Peyer's patch (tissue), 4 donors: ENCODE measurements at regions not wholly inside any gene's neighbourhood (a gene's known extent, or its start where the extent isn't known, plus 50 kb on each side); places are given as distances from the start of the nearest gene placed in this dataset.

Source experiments
- DNase-seq, 3 donors: peaks; one replicate each; pipeline ENCODE4 v3.0.0-alpha.2; 2017 to 2019
- H3K27ac ChIP-seq, 4 donors: fragments of 200-600 bp; sonication (generic); one replicate each; pipeline ENCODE4 v1.5.1; 2016 to 2019
- H3K27me3 ChIP-seq, 2 donors: fragments of 200-600 bp; sonication (generic); one replicate each; pipeline ENCODE4 v1.5.1; 2019
- H3K36me3 ChIP-seq, 3 donors: fragments of 200-600 bp; sonication (generic); one replicate each; pipeline ENCODE4 v1.5.1; 2016 to 2019
- H3K4me1 ChIP-seq, 4 donors: fragments of 200-600 bp; sonication (generic); one replicate each; pipeline ENCODE4 v1.5.1; 2016 to 2019
- H3K4me3 ChIP-seq, 4 donors: fragments of 200-600 bp; sonication (generic); 1 replicate in 3 of 4; 2 replicates in 1 of 4; pipeline ENCODE4 v1.5.1; 2016 to 2019; ENCODE audit warnings: mild to moderate bottlenecking in 1 of 4
- H3K9me3 ChIP-seq, 4 donors: fragments of 200-600 bp; sonication (generic); one replicate each; pipeline ENCODE4 v1.5.1; 2016 to 2019; ENCODE audit warnings: mild to moderate bottlenecking in 1 of 4
- POLR2A ChIP-seq, 2 donors: fragments of 450-650 bp; IDR thresholded peaks; one replicate each; pipeline ENCODE4 v1.5.1; 2017; ENCODE audit warnings: antibody characterized with exemption in 2 of 2, mild to moderate bottlenecking in 2 of 2, moderate library complexity in 2 of 2
- TF ChIP-seq, protein P1 (sequence below), 6 experiments: fragments of 450-650 bp in 4 of 6; fragments of 200-600 bp in 2 of 6; sonication (generic) in 1 of 6; IDR thresholded peaks; one replicate each; pipeline ENCODE4 v1.5.1; 2017 to 2019; ENCODE audit warnings: antibody characterized with exemption in 6 of 6, mild to moderate bottlenecking in 3 of 6, moderate library complexity in 1 of 6

DNA sequence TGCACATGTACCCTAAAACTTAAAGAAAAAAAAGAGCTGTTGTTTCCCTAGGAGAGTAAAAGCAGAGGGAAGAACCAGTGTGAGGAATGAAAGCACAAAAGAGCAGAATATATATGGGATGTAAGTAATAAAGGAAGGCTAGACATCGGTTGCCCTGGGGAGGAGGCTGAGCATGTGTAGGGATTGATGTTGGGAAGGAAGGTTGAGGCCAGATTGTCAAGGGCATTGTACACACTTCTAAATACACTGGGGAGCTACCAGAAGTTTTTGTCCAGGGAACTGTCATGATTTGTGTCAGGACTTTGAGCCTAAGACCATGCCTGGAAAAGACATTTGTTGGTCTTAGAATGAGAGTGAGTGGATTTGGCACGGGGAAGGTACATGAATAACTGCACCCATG, 467.1 kb downstream of the GPAT3 start:
- no peak for TF ChIP-seq POLR2A (IDR thresholded peaks at IDR 0.05)
- TF ChIP-seq, protein P1, sequence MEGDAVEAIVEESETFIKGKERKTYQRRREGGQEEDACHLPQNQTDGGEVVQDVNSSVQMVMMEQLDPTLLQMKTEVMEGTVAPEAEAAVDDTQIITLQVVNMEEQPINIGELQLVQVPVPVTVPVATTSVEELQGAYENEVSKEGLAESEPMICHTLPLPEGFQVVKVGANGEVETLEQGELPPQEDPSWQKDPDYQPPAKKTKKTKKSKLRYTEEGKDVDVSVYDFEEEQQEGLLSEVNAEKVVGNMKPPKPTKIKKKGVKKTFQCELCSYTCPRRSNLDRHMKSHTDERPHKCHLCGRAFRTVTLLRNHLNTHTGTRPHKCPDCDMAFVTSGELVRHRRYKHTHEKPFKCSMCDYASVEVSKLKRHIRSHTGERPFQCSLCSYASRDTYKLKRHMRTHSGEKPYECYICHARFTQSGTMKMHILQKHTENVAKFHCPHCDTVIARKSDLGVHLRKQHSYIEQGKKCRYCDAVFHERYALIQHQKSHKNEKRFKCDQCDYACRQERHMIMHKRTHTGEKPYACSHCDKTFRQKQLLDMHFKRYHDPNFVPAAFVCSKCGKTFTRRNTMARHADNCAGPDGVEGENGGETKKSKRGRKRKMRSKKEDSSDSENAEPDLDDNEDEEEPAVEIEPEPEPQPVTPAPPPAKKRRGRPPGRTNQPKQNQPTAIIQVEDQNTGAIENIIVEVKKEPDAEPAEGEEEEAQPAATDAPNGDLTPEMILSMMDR (IDR thresholded peaks at IDR 0.05) = no peak
- DNase-seq = no peak
- Histone ChIP-seq H3K36me3 (no peaks in the 10 kb centered on the region), H3K4me1 (no peaks in the 10 kb centered on the region), H3K27ac (no peak overlapping the region), H3K9me3 (no peaks in the 10 kb centered on the region), H3K4me3 (no peak overlapping the region), H3K27me3 (no peaks in the 10 kb centered on the region)

- no peak overlapping the region for H3K27ac ChIP-seq
- TF ChIP-seq POLR2A (IDR thresholded peaks at IDR 0.05) = no peak
- TF ChIP-seq, protein P1 (IDR thresholded peaks at IDR 0.05) = no peak
- no peaks in the 10 kb centered on the region for H3K4me1 ChIP-seq
- no peak overlapping the region for H3K4me3 ChIP-seq
- no peaks in the 10 kb centered on the region for H3K27me3 ChIP-seq
- no peak for DNase-seq
- H3K9me3 ChIP-seq = no peaks in the 10 kb centered on the region
- no peaks in the 10 kb centered on the region for H3K36me3 ChIP-seq
Measured at GRCh38 chr4:84001876-84002569, 466.1 kb downstream of the GPAT3 start.

- no peak for TF ChIP-seq POLR2A (IDR thresholded peaks at IDR 0.05)
- TF ChIP-seq, protein P1 (IDR thresholded peaks at IDR 0.05) = no peak
- no peak overlapping the region for H3K4me3 ChIP-seq
- H3K27ac ChIP-seq = no peak overlapping the region
- H3K36me3 ChIP-seq = no peaks in the 10 kb centered on the region
- no peaks in the 10 kb centered on the region for H3K4me1 ChIP-seq
- no peak for DNase-seq
- no peaks in the 10 kb centered on the region for H3K27me3 ChIP-seq
- H3K9me3 ChIP-seq = no peaks in the 10 kb centered on the region
Measured at GRCh38 chr4:83996254-83996653, 460.3 kb downstream of the GPAT3 start.

DNA sequence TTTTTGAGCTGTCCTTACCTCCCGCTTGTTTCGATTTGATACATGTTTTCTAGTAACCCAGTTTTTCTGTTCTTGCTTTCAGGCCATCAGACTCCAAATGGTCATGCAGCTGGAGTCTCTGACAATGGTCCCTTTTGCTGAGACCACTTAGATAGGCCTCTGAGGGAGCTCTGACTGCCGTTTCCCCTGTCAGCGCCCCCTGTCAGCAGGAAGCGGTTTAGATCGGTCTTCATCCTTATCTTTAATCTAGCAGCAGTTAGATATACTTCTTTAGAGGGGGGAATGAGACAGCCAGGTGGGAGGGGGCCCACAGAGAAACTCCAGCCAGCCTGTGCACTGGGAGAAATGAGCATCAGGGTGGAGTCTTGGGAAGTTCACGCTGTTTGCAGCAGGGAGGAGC, 457.9 kb downstream of the GPAT3 start:
- Histone ChIP-seq H3K27ac (no peak overlapping the region), H3K36me3 (no peaks in the 10 kb centered on the region), H3K27me3 (no peaks in the 10 kb centered on the region), H3K4me1 (no peaks in the 10 kb centered on the region), H3K4me3 (no peak overlapping the region), H3K9me3 (no peaks in the 10 kb centered on the region)
- TF ChIP-seq, protein P1 (IDR thresholded peaks at IDR 0.05) = no peak
- TF ChIP-seq POLR2A (IDR thresholded peaks at IDR 0.05) = no peak
- DNase-seq = no peak

DNA sequence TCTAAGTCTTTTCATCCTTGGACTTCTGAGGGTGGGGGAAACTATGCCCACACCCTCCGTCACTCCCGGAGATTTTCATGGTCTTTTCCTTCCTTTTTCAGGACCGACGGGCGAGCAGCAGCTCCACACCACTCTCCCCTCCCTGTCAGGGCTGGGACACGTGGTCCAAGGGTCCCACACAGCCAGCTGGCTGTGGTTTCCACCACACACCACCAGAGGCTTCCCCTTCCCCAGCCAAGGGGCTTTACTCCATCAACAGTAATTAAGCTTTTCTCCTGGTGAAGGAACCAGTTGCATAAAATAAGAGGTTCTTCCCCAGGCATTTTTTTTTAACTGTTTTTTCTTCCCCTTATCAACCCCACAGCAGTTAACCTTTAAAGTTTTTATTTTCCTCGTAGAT, 453.9 kb downstream of the GPAT3 start:
- no peak overlapping the region for H3K27ac ChIP-seq
- H3K27me3 ChIP-seq = no peaks in the 10 kb centered on the region
- TF ChIP-seq, protein P1 (IDR thresholded peaks at IDR 0.05) = no peak
- no peak for TF ChIP-seq POLR2A (IDR thresholded peaks at IDR 0.05)
- H3K4me1 ChIP-seq = no peaks in the 10 kb centered on the region
- H3K9me3 ChIP-seq = no peaks in the 10 kb centered on the region
- no peak overlapping the region for H3K4me3 ChIP-seq
- DNase-seq = no peak
- no peaks in the 10 kb centered on the region for H3K36me3 ChIP-seq

- no peaks in the 10 kb centered on the region for H3K4me1 ChIP-seq
Measured at GRCh38 chr4:83981156-83981555, 445.2 kb downstream of the GPAT3 start.

More at GRCh38 chr4:83981156-83981555, 445.2 kb downstream of the GPAT3 start:
- TF ChIP-seq, protein P1 (IDR thresholded peaks at IDR 0.05) = no peak
- no peak for TF ChIP-seq POLR2A (IDR thresholded peaks at IDR 0.05)
- no peak overlapping the region for H3K4me3 ChIP-seq
- no peaks in the 10 kb centered on the region for H3K9me3 ChIP-seq
- no peak overlapping the region for H3K27ac ChIP-seq
- no peaks in the 10 kb centered on the region for H3K36me3 ChIP-seq
- no peak for DNase-seq
- H3K27me3 ChIP-seq = no peaks in the 10 kb centered on the region
